GM23338 (cell line): ENCODE measurements at regions not wholly inside any gene's neighbourhood (a gene's known extent, or its start where the extent isn't known, plus 50 kb on each side); places are given as distances from the start of the nearest gene placed in this dataset.
"Not testable (repeated sequence)": the region's sequence is repeated elsewhere in the genome, so short reads cannot be mapped to it uniquely, and the experiment has no call there.

Experiments
- CTCF ChIP-seq, 2 experiments: fragments of 200-600 bp in 1 of 2; sonication (generic) in 1 of 2; conservative IDR thresholded peaks; 2 replicates each; pipeline versions ENCODE4 v1.5.1 to v1.6.1; 2016 to 2017; ENCODE audit warnings: antibody characterized with exemption in 2 of 2, low read depth in 2 of 2, mild to moderate bottlenecking in 2 of 2, moderate library complexity in 1 of 2
- POLR2AphosphoS5 ChIP-seq: IDR thresholded peaks from 2 replicates; pipeline ENCODE4 v1.6.1; 2016; ENCODE audit warnings: antibody characterized with exemption, low read depth
- REST ChIP-seq: IDR thresholded peaks from one replicate; pipeline ENCODE4 v1.6.1; 2018; ENCODE audit warnings: antibody characterized with exemption; ENCODE audit not compliant: unreplicated experiment

DNA sequence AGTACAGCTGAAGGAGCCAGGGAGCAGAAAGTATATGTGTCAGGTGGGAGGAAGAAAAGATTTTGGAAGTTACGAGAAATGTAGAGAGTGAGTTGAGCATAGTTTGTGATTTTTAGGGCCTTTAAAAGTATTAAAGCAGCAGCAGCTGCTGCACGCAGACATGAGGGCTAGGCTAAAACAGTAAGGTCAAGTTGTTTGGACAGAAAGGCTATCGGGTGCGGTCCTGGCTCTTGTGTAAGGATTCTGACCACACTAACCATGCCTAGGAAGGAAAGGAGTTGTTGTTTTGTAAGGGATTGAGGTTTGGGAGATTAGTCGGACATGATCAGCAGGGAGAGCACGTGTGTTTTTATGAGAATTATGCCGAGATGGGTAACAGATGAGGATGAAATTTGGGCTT lies 991.6 kb upstream of the WWC1 start:
- not testable (repeated sequence) for TF ChIP-seq CTCF (conservative IDR thresholded peaks at IDR 0.05; ENCODE audit: low read depth in 2 of 2); REST; POLR2AphosphoS5
